Activated naive CD8-positive, alpha-beta T cell treated with anti-CD3 and anti-CD28 coated beads, Interleukin-2, amount 50 U/mL, for 24 hours (primary cell): ENCODE measurements at regions not wholly inside any gene's neighbourhood (a gene's known extent, or its start where the extent isn't known, plus 50 kb on each side); places are given as distances from the start of the nearest gene placed in this dataset.

Experiments used
- ATAC-seq: fragments of 150-1000 bp; cut with Tn5 transposase; one replicate; pipeline ENCODE4 v1.10.0; 2021
- DNase-seq: peaks from one replicate; pipeline ENCODE4 v3.0.0; 2021
- H3K27ac Mint-ChIP-seq: one replicate; pipeline ENCODE4 v1.8.0; 2021; ENCODE audit warnings: mild to moderate bottlenecking, mixed read lengths
- H3K27me3 Mint-ChIP-seq: one replicate; pipeline ENCODE4 v1.8.0; 2021; ENCODE audit warnings: mixed read lengths
- H3K36me3 Mint-ChIP-seq: one replicate; pipeline ENCODE4 v1.8.0; 2021; ENCODE audit warnings: low read depth, mixed read lengths
- H3K4me1 Mint-ChIP-seq: one replicate; pipeline ENCODE4 v1.8.0; 2021; ENCODE audit warnings: mixed read lengths
- H3K4me3 Mint-ChIP-seq: one replicate; pipeline ENCODE4 v1.8.0; 2021; ENCODE audit warnings: mild to moderate bottlenecking, moderate library complexity, mixed read lengths
- H3K9me3 Mint-ChIP-seq: one replicate; pipeline ENCODE4 v1.8.0; 2021; ENCODE audit warnings: mixed read lengths

- H3K4me1 Mint-ChIP-seq, result no peaks in the 10 kb centered on the region
- H3K4me3 Mint-ChIP-seq, result no peak overlapping the region
- DNase-seq (no peak), ATAC-seq (no peak)
- peaks cover 14% of the 10 kb centered on the region for H3K27me3 Mint-ChIP-seq
- H3K27ac Mint-ChIP-seq, result no peak overlapping the region
- no peaks in the 10 kb centered on the region for H3K9me3 Mint-ChIP-seq
- no peaks in the 10 kb centered on the region for H3K36me3 Mint-ChIP-seq
Measured at GRCh38 chr11:31877863-31878262, 66.7 kb upstream of the PAX6 start.

DNA sequence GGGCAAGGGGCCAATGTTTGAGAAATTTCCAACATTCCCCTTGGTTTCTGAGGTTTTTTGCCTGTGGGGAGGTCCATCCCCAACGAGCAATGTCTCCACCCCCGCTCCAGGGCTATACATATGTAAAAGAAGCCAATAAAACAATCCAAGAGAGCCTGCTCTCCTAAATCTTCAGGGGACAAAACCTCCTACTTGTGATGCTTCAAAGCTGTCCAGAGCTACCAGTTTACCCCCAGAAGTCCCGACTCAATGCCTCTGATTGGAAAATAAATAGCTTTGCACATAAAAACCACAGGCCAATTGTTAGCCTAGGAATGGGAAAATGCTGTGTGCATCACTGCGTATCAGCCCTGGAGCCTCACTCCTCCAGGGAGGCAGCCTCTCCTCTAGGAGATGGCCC is 66.0 kb upstream of the PAX6 start:
- no peak for ATAC-seq
- Mint-ChIP-seq H3K9me3 (no peaks in the 10 kb centered on the region), H3K4me3 (no peak overlapping the region), H3K36me3 (no peaks in the 10 kb centered on the region), H3K4me1 (no peaks in the 10 kb centered on the region), H3K27me3 (peaks cover 12% of the 10 kb centered on the region), H3K27ac (no peak overlapping the region)
- no peak for DNase-seq

DNA sequence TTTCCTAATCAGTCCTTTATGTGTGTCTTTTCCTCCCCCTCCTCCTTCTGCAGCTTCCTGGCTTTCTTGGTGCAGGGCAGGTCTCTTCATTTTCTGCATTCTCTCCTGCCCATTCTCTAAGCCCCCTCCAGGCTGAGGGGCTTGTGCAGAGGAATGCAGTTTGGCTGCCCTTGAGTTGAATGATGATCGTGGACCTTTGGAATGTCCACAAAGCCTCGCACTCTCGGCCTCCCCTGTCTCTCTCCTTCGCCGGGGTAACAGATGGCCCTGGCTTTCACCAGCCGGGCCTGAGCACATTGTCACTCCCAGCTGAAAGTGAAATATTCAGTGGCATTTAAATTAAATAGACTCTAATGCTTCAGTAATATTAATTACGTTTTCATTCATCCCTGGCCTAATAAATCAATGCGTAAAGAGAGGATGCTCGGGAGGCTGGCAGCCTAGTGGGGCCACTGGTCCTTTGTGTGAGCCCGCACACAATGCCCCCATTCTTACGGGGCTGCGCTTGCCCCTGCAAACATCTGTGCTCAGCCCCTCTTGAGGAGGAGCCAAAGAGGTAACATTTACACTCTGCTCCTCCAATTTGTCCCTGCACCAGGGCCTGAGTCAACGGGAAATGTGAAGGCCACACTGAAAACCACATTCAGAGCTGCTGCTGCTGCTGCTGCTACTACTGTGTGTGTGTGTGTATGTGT is 64.9 kb upstream of the PAX6 start:
- Mint-ChIP-seq H3K27me3 (peaks cover 15% of the 10 kb centered on the region), H3K27ac (no peak overlapping the region), H3K36me3 (no peaks in the 10 kb centered on the region), H3K9me3 (no peaks in the 10 kb centered on the region), H3K4me3 (no peak overlapping the region), H3K4me1 (no peaks in the 10 kb centered on the region)
- DNase-seq (no peak), ATAC-seq (no peak)

- ATAC-seq (no peak), DNase-seq (no peak)
- Mint-ChIP-seq H3K36me3 (no peaks in the 10 kb centered on the region), H3K4me1 (no peaks in the 10 kb centered on the region), H3K9me3 (no peaks in the 10 kb centered on the region), H3K4me3 (no peak overlapping the region), H3K27me3 (peaks cover 16% of the 10 kb centered on the region), H3K27ac (no peak overlapping the region)
Measured at GRCh38 chr11:31874631-31875191, 63.6 kb upstream of the PAX6 start.

DNA sequence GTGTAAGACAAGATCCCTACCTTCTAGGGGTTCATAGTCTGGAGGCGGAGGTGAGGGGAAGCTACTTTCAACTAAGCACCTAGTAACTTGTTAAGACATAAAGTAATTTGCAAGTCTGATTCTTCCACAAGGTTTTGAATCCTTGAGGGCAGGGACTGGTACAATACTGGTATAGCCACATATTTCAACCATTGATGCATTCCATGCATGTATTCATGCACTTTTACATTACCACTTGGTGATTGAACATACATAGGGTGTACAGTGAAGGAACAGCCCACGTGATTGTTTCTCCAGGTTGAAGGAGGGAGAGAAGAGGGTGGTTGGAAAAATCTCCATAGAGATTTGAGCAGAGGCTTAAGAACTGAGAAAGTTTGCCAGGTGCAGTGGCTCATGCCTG is 62.0 kb upstream of the PAX6 start:
- Mint-ChIP-seq H3K36me3 (no peaks in the 10 kb centered on the region), H3K4me1 (no peaks in the 10 kb centered on the region), H3K27ac (no peak overlapping the region), H3K9me3 (no peaks in the 10 kb centered on the region), H3K4me3 (no peak overlapping the region), H3K27me3 (peaks cover 28% of the 10 kb centered on the region)
- ATAC-seq, result no peak
- no peak for DNase-seq

DNA sequence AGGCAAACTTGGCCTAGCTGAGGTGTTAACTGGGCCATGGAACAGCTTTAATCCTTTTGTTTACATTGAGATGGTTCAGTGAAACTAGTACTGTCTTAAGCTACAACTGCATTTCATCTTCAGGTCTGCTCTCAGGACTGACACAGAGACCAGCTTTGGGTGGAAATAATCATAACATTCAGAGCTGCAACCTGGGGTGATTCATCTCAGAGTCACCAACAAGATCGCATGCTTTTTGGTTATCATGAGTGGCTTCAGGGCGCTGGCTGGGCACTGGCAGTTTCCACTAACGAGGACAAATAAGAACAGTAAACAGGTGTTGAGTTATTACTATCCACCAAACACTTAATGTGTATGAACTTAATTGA is 60.9 kb upstream of the PAX6 start:
- H3K27ac Mint-ChIP-seq, result no peak overlapping the region
- H3K36me3 Mint-ChIP-seq, result no peaks in the 10 kb centered on the region
- H3K4me1 Mint-ChIP-seq, result no peaks in the 10 kb centered on the region
- H3K9me3 Mint-ChIP-seq, result no peaks in the 10 kb centered on the region
- DNase-seq, result no peak
- no peak overlapping the region for H3K4me3 Mint-ChIP-seq
- H3K27me3 Mint-ChIP-seq, result peaks cover 29% of the 10 kb centered on the region
- ATAC-seq, result no peak

DNA sequence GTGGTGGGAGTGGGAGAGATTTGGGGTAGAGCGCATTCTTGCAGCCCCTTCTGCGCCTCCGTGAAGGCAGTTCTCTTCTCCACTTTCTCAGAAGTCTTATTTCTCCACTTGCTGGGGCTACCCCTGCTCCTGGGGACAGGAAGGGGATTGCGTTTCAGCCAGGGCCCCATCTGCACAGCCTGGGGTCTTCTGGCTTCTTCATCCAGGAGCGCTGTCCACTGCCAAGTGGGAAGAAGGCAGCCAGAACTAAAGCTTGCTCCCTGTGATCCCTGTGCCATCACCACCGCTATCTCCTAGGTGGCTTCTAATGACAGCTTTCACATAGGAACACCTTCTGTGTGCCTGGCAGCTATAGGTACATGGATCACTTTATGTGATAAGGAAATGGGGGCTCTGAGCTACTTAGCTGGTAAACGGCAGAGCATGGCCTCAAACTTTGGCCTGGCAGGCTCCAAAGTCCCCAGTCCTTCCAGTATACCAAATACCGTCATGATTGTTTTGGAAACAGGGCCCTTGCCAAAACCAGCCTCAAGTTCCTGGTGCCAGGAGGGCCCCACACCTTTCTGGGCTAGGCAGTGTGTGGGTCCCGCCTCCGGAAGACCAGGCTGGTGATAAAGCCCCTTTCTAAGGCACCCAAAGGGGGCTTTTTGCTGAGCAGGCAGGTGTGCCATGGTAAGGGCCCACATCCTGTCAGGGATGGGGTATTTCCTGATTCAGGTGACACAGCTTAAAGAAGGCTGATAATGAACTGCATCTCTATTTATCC is 60.4 kb upstream of the PAX6 start:
- Mint-ChIP-seq H3K4me3 (no peak overlapping the region), H3K27me3 (peaks cover 33% of the 10 kb centered on the region), H3K9me3 (no peaks in the 10 kb centered on the region), H3K4me1 (no peaks in the 10 kb centered on the region), H3K36me3 (no peaks in the 10 kb centered on the region), H3K27ac (no peak overlapping the region)
- DNase-seq (no peak), ATAC-seq (no peak)

DNA sequence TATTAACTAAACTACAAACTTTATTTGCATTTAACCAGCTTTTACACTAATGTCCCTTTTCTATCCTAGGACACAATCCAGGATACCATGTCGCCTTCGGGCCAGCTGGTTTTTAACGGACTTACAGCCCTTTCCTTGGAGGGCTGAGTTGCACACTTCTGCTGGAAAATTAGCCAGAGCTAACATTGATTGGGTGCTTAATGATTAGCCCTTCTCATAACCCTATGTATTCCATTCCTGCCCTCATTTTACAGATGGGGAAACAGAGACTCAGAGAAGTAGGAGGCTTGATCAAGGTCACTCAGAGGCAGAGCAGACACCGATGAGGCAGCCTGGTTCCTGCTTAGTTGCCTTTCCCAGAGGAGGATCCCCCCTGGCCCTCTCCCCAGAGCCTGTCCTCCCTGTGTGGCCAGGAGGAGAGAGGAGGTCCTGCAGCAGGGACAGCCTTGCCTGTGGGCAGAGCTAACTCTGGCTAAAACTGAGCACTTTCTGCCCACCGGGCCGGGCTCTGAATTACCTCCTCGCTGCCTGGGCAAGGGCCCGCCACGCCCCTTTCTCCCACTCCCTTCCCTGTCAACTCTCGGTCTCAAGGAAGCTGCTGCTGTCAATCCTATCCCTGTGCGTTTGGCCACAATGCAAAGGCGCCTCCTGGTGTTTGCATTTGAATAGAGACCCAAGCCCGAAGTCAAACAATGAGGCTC is 59.6 kb upstream of the PAX6 start:
- Mint-ChIP-seq H3K27me3 (peaks cover 30% of the 10 kb centered on the region), H3K27ac (no peak overlapping the region), H3K4me1 (no peaks in the 10 kb centered on the region), H3K9me3 (no peaks in the 10 kb centered on the region), H3K4me3 (no peak overlapping the region), H3K36me3 (no peaks in the 10 kb centered on the region)
- DNase-seq (peak; percentile 7), ATAC-seq (peak; percentile 24)

DNA sequence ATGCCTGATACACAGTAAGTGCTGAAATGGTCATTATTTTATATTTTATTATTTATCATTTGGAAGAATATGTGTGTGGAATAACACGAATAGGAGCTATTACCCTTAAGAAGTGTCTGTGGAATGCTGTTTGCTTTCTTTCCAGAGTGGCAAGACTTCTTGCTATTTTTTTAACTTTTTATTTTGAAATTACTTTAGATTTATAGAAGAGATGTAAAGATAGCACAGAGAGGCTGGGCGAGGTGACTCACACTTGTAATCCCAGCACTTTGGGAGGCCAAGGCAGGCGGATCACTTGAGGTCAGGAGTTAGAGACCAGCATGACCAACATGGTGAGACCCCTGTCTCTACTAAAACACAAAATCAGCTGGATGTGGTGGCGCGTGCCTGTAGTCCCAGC is 58.9 kb upstream of the PAX6 start:
- no peaks in the 10 kb centered on the region for H3K4me1 Mint-ChIP-seq
- H3K27me3 Mint-ChIP-seq, result peaks cover 38% of the 10 kb centered on the region
- DNase-seq (no peak), ATAC-seq (no peak)
- H3K36me3 Mint-ChIP-seq, result no peaks in the 10 kb centered on the region
- no peaks in the 10 kb centered on the region for H3K9me3 Mint-ChIP-seq
- no peak overlapping the region for H3K4me3 Mint-ChIP-seq
- no peak overlapping the region for H3K27ac Mint-ChIP-seq

GRCh38 chr11:31865606-31866300 is 54.6 kb upstream of the PAX6 start:
- H3K36me3 Mint-ChIP-seq, result no peaks in the 10 kb centered on the region
- ATAC-seq, result no peak
- H3K9me3 Mint-ChIP-seq, result no peaks in the 10 kb centered on the region
- no peaks in the 10 kb centered on the region for H3K4me1 Mint-ChIP-seq
- H3K4me3 Mint-ChIP-seq, result no peak overlapping the region
- H3K27me3 Mint-ChIP-seq, result peaks cover 34% of the 10 kb centered on the region
- no peak overlapping the region for H3K27ac Mint-ChIP-seq
- no peak for DNase-seq

- peaks cover 22% of the 10 kb centered on the region for H3K27me3 Mint-ChIP-seq
Measured at GRCh38 chr11:31863170-31863832, 52.2 kb upstream of the PAX6 start.

DNA sequence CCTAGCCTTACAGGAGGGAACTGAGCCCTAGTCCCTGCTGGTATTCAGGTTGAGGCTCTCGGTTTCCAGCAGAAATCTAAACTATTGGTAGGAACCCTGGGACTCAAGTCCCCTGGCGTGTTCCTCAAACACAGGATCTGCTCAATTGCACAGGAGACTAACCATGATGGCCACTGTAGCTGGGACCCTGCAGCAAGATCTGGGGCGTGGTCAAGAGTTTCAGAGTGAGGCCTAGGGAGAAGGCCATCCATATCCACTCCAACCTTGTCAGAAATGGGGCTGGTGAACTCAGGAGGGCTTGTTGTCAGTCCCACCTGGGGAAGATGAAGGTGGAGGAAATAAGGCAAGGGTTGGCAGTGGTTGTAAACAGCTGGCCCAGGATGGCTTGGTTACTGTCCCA is 49.9 kb upstream of the PAX6 start:
- DNase-seq, result no peak
- no peak overlapping the region for H3K27ac Mint-ChIP-seq
- no peaks in the 10 kb centered on the region for H3K4me1 Mint-ChIP-seq
- H3K4me3 Mint-ChIP-seq, result no peak overlapping the region
- no peaks in the 10 kb centered on the region for H3K9me3 Mint-ChIP-seq
- H3K27me3 Mint-ChIP-seq, result peaks cover 20% of the 10 kb centered on the region
- no peak for ATAC-seq
- no peaks in the 10 kb centered on the region for H3K36me3 Mint-ChIP-seq

More at GRCh38 chr11:31863170-31863832, 52.2 kb upstream of the PAX6 start:
- Mint-ChIP-seq H3K9me3 (no peaks in the 10 kb centered on the region), H3K4me3 (no peak overlapping the region), H3K27ac (no peak overlapping the region), H3K36me3 (no peaks in the 10 kb centered on the region), H3K4me1 (no peaks in the 10 kb centered on the region)
- ATAC-seq (no peak), DNase-seq (no peak)
